ENCODE measurements at regions not wholly inside any gene's neighbourhood (a gene's known extent, or its start where the extent isn't known, plus 50 kb on each side); places are given as distances from the start of the nearest gene placed in this dataset.
"Not testable (repeated sequence)": the region's sequence is repeated elsewhere in the genome, so short reads cannot be mapped to it uniquely, and the experiment has no call there.

GRCh38 chr5:18560602-18561001 is 926.3 kb downstream of the TAF11L14 start:
- no peak for DNase-seq (ENCODE audit: low spot score)

GRCh38 chr5:18563853-18564252 is 929.6 kb downstream of the TAF11L14 start:
- no peak for DNase-seq (ENCODE audit: low spot score)

GRCh38 chr5:18566671-18567070 is 932.4 kb downstream of the TAF11L14 start:
- DNase-seq (ENCODE audit: low spot score), result no peak

- no peak for DNase-seq (ENCODE audit: low spot score)
These were observed 942.3 kb downstream of the TAF11L14 start for GRCh38 chr5:18576586-18576985.

- no peak for DNase-seq (ENCODE audit: low spot score)
These were observed 966.9 kb downstream of the TAF11L14 start for GRCh38 chr5:18601185-18601584.

- no peak for DNase-seq (ENCODE audit: low spot score)
These were observed 968.1 kb downstream of the TAF11L14 start for GRCh38 chr5:18602402-18602801.

GRCh38 chr5:18605186-18605585 is 970.9 kb downstream of the TAF11L14 start:
- no peak for DNase-seq (ENCODE audit: low spot score)

GRCh38 chr5:18607570-18607969 is 973.3 kb downstream of the TAF11L14 start:
- DNase-seq (ENCODE audit: low spot score), result no peak

GRCh38 chr5:18617191-18617590 is 982.9 kb downstream of the TAF11L14 start:
- not testable (repeated sequence) for DNase-seq (ENCODE audit: low spot score)

GRCh38 chr5:18630458-18631045 is 996.3 kb downstream of the TAF11L14 start:
- DNase-seq (ENCODE audit: low spot score), result no peak

- DNase-seq (ENCODE audit: low spot score), result no peak
These were observed 1018.4 kb downstream of the TAF11L14 start for GRCh38 chr5:18652404-18653215.

- DNase-seq (ENCODE audit: low spot score), result no peak
These were observed 1019.0 kb downstream of the TAF11L14 start for GRCh38 chr5:18653216-18653752.

- DNase-seq (ENCODE audit: low spot score), result no peak
These were observed 1026.3 kb downstream of the TAF11L14 start for GRCh38 chr5:18660511-18660910.

GRCh38 chr5:18662231-18662630 is 1028.0 kb downstream of the TAF11L14 start:
- DNase-seq (ENCODE audit: low spot score), result no peak

- DNase-seq (ENCODE audit: low spot score), result not testable (repeated sequence)
These were observed 1040.0 kb downstream of the TAF11L14 start for GRCh38 chr5:18674212-18674611.

- no peak for DNase-seq (ENCODE audit: low spot score)
These were observed 1040.8 kb downstream of the TAF11L14 start for GRCh38 chr5:18675041-18675440.

- DNase-seq (ENCODE audit: low spot score), result no peak
These were observed 1052.0 kb downstream of the TAF11L14 start for GRCh38 chr5:18686253-18686652.

GRCh38 chr5:18687429-18687828 is 1053.2 kb downstream of the TAF11L14 start:
- no peak for DNase-seq (ENCODE audit: low spot score)

GRCh38 chr5:18699681-18700080 is 1065.4 kb downstream of the TAF11L14 start:
- no peak for DNase-seq (ENCODE audit: low spot score)

GRCh38 chr5:18702821-18703220 is 1068.6 kb downstream of the TAF11L14 start:
- no peak for DNase-seq (ENCODE audit: low spot score)

- DNase-seq (ENCODE audit: low spot score), result no peak
These were observed 1078.8 kb downstream of the TAF11L14 start for GRCh38 chr5:18712936-18713485.

GRCh38 chr5:18720002-18720401 is 1085.7 kb downstream of the TAF11L14 start:
- no peak for DNase-seq (ENCODE audit: low spot score)
